ENCODE measurements at regions not wholly inside any gene's neighbourhood (a gene's known extent, or its start where the extent isn't known, plus 50 kb on each side); places are given as distances from the start of the nearest gene placed in this dataset.

DNA sequence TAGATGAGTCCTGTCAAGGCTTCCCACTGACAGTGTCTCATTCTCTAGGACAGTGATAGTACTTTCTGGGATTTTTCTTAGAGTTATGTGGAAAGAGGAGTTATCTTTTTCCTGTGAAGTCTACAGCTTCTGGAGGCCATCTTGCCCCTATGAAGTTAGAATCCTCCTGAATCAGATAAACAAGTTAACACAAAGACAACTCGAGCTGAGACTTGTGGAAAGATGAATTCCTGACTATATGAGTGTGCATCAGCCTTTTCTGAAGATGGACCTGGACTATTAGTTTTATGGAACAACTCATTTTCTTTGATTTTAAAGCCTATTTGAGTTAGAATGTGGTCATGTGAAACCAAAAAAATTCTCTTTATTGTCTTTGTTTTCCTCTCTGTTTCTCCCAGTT lies 290.9 kb downstream of the LRRIQ3 start:
- H3K4me1 ChIP-seq (ENCODE audit: control insufficient read depth, insufficient read depth, low read length), result no peaks in the 10 kb centered on the region

DNA sequence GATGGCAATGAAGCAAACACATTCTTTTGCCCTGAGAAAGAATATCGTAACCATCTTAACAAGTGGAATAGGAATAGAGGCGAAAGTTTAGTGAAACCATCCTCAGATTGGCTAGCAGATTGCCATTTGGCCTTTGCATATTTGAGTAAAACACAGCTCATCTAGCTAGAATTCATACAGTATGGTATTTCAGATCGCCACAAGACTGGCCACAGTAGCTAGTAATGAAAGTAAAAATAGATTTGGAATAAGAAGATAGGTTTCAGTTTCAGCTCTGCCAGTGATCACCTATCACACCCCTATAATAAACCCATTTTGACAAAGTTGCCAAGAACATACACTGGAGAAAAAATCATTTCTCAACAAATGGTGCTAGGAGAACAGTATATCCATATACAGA lies 294.9 kb downstream of the LRRIQ3 start:
- H3K4me2 ChIP-seq (ENCODE audit: low read length), result no peak overlapping the region
- no peak overlapping the region for H3K4me3 ChIP-seq (ENCODE audit: low read length)
- H3K27me3 ChIP-seq (ENCODE audit: control insufficient read depth, insufficient read depth, low read length), result no peaks in the 10 kb centered on the region
- H3K9me3 ChIP-seq (replicated peaks; ENCODE audit: low read length), result no peaks in the 10 kb centered on the region
- H3K9ac ChIP-seq (ENCODE audit: low read depth, low read length), result no peak overlapping the region
- H3K4me1 ChIP-seq (ENCODE audit: control insufficient read depth, insufficient read depth, low read length), result no peaks in the 10 kb centered on the region
- no peaks in the 10 kb centered on the region for H3K36me3 ChIP-seq (ENCODE audit: insufficient read depth, low read length)

More for the DNA sequence above, 290.9 kb downstream of the LRRIQ3 start:
- Histone ChIP-seq H3K9ac (ENCODE audit: low read depth, low read length) (no peak overlapping the region), H3K36me3 (ENCODE audit: insufficient read depth, low read length) (no peaks in the 10 kb centered on the region), H3K4me3 (ENCODE audit: low read length) (no peak overlapping the region), H3K27me3 (ENCODE audit: control insufficient read depth, insufficient read depth, low read length) (no peaks in the 10 kb centered on the region), H3K4me2 (ENCODE audit: low read length) (no peak overlapping the region), H3K9me3 (replicated peaks; ENCODE audit: low read length) (no peaks in the 10 kb centered on the region)

DNA sequence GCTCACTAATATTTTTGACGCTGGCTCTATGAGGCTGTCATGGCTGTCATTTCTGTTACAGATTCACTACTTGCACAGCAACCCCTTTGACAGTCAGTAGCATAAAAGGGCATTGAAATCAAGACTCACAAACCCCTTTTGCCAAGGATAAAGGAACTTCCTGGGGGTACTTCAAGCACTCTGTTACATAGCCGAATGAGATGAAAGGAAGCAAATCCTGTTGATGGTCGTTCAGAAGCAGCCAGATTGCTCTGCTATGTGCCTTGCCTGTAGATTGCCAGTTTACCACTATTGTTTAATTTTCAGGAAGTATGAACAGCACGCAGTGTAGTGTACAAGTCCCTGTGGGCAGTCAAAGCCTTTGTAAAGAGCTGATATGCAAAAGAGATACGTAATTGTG lies 296.2 kb downstream of the LRRIQ3 start:
- Histone ChIP-seq H3K27me3 (ENCODE audit: control insufficient read depth, insufficient read depth, low read length) (no peaks in the 10 kb centered on the region), H3K4me2 (ENCODE audit: low read length) (no peak overlapping the region), H3K4me1 (ENCODE audit: control insufficient read depth, insufficient read depth, low read length) (no peaks in the 10 kb centered on the region), H3K9ac (ENCODE audit: low read depth, low read length) (no peak overlapping the region), H3K9me3 (replicated peaks; ENCODE audit: low read length) (no peaks in the 10 kb centered on the region), H3K36me3 (ENCODE audit: insufficient read depth, low read length) (no peaks in the 10 kb centered on the region), H3K4me3 (ENCODE audit: low read length) (no peak overlapping the region)

DNA sequence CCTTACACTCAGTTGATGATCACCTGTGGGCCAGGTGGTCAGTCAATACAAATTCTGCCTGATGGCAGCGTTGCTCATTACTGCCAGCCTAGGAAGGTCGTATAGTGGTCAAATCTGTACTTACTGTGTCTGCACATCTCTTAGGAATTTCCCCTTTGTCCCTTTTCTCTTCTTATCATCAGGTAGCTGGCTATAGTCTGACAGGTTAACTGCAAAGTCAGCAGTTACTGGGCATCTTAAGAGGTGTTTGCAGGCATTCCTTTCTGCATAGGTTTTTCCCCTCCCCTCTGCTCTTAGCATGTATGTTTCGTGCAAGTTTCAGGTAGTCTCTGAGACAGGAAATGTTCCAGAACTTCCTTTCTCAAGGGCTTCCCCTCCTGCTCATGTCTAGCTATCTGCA lies 298.7 kb downstream of the LRRIQ3 start:
- Histone ChIP-seq H3K36me3 (ENCODE audit: insufficient read depth, low read length) (no peaks in the 10 kb centered on the region), H3K9ac (ENCODE audit: low read depth, low read length) (no peak overlapping the region), H3K9me3 (replicated peaks; ENCODE audit: low read length) (no peaks in the 10 kb centered on the region), H3K4me2 (ENCODE audit: low read length) (no peak overlapping the region), H3K4me1 (ENCODE audit: control insufficient read depth, insufficient read depth, low read length) (no peaks in the 10 kb centered on the region), H3K27me3 (ENCODE audit: control insufficient read depth, insufficient read depth, low read length) (no peaks in the 10 kb centered on the region), H3K4me3 (ENCODE audit: low read length) (no peak overlapping the region)

GRCh38 chr1:73898540-73898939 lies 299.4 kb downstream of the LRRIQ3 start:
- Histone ChIP-seq H3K36me3 (ENCODE audit: insufficient read depth, low read length) (no peaks in the 10 kb centered on the region), H3K4me1 (ENCODE audit: control insufficient read depth, insufficient read depth, low read length) (no peaks in the 10 kb centered on the region), H3K9me3 (replicated peaks; ENCODE audit: low read length) (no peaks in the 10 kb centered on the region), H3K27me3 (ENCODE audit: control insufficient read depth, insufficient read depth, low read length) (no peaks in the 10 kb centered on the region), H3K4me3 (ENCODE audit: low read length) (no peak overlapping the region), H3K4me2 (ENCODE audit: low read length) (no peak overlapping the region), H3K9ac (ENCODE audit: low read depth, low read length) (no peak overlapping the region)

GRCh38 chr1:73887412-73887811 lies 310.6 kb downstream of the LRRIQ3 start:
- Histone ChIP-seq H3K4me3 (ENCODE audit: low read length) (no peak overlapping the region), H3K27me3 (ENCODE audit: control insufficient read depth, insufficient read depth, low read length) (no peaks in the 10 kb centered on the region), H3K4me2 (ENCODE audit: low read length) (no peak overlapping the region), H3K4me1 (ENCODE audit: control insufficient read depth, insufficient read depth, low read length) (no peaks in the 10 kb centered on the region), H3K9ac (ENCODE audit: low read depth, low read length) (no peak overlapping the region), H3K36me3 (ENCODE audit: insufficient read depth, low read length) (no peaks in the 10 kb centered on the region), H3K9me3 (replicated peaks; ENCODE audit: low read length) (no peaks in the 10 kb centered on the region)

GRCh38 chr1:73886716-73887115 lies 311.3 kb downstream of the LRRIQ3 start:
- Histone ChIP-seq H3K9ac (ENCODE audit: low read depth, low read length) (no peak overlapping the region), H3K4me2 (ENCODE audit: low read length) (no peak overlapping the region)

GRCh38 chr1:73874806-73875205 lies 323.2 kb downstream of the LRRIQ3 start:
- no peaks in the 10 kb centered on the region for H3K4me1 ChIP-seq (ENCODE audit: control insufficient read depth, insufficient read depth, low read length)
- H3K4me2 ChIP-seq (ENCODE audit: low read length), result no peak overlapping the region
- H3K4me3 ChIP-seq (ENCODE audit: low read length), result no peak overlapping the region
- no peak overlapping the region for H3K9ac ChIP-seq (ENCODE audit: low read depth, low read length)
- H3K36me3 ChIP-seq (ENCODE audit: insufficient read depth, low read length), result no peaks in the 10 kb centered on the region
- H3K9me3 ChIP-seq (replicated peaks; ENCODE audit: low read length), result no peaks in the 10 kb centered on the region
- no peaks in the 10 kb centered on the region for H3K27me3 ChIP-seq (ENCODE audit: control insufficient read depth, insufficient read depth, low read length)

More at GRCh38 chr1:73886716-73887115, 311.3 kb downstream of the LRRIQ3 start:
- H3K4me1 ChIP-seq (ENCODE audit: control insufficient read depth, insufficient read depth, low read length), result no peaks in the 10 kb centered on the region
- no peak overlapping the region for H3K4me3 ChIP-seq (ENCODE audit: low read length)
- no peaks in the 10 kb centered on the region for H3K27me3 ChIP-seq (ENCODE audit: control insufficient read depth, insufficient read depth, low read length)
- H3K9me3 ChIP-seq (replicated peaks; ENCODE audit: low read length), result no peaks in the 10 kb centered on the region
- no peaks in the 10 kb centered on the region for H3K36me3 ChIP-seq (ENCODE audit: insufficient read depth, low read length)

- Histone ChIP-seq H3K4me2 (ENCODE audit: low read length) (no peak overlapping the region), H3K36me3 (ENCODE audit: insufficient read depth, low read length) (no peaks in the 10 kb centered on the region), H3K9me3 (replicated peaks; ENCODE audit: low read length) (no peaks in the 10 kb centered on the region), H3K4me3 (ENCODE audit: low read length) (no peak overlapping the region), H3K4me1 (ENCODE audit: control insufficient read depth, insufficient read depth, low read length) (no peaks in the 10 kb centered on the region), H3K27me3 (ENCODE audit: control insufficient read depth, insufficient read depth, low read length) (no peaks in the 10 kb centered on the region), H3K9ac (ENCODE audit: low read depth, low read length) (no peak overlapping the region)
Observed at GRCh38 chr1:73868810-73869336, 329.1 kb downstream of the LRRIQ3 start.

DNA sequence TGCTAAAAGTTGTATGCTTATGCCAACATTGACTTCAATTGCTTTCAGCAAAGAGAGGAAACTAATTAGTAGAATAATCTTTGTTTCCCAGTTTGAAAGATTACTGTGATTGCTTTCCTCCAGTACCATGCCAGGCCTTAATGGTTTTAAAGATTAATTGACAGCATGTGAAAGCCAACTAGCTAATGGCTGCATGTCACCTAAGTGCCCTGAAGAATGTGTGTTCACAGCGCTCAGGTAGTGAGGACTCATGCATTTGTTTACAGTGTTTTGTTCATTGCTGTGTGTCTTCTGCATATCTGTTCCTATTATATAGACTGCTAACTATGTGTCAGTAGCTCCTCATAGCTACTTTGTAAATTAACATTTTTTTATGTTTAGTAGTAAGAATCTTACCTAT lies 335.6 kb downstream of the LRRIQ3 start:
- H3K9me3 ChIP-seq (replicated peaks; ENCODE audit: low read length), result no peaks in the 10 kb centered on the region
- no peak overlapping the region for H3K4me3 ChIP-seq (ENCODE audit: low read length)
- H3K27me3 ChIP-seq (ENCODE audit: control insufficient read depth, insufficient read depth, low read length), result no peaks in the 10 kb centered on the region
- no peaks in the 10 kb centered on the region for H3K4me1 ChIP-seq (ENCODE audit: control insufficient read depth, insufficient read depth, low read length)
- H3K36me3 ChIP-seq (ENCODE audit: insufficient read depth, low read length), result no peaks in the 10 kb centered on the region
- no peak overlapping the region for H3K4me2 ChIP-seq (ENCODE audit: low read length)
- H3K9ac ChIP-seq (ENCODE audit: low read depth, low read length), result no peak overlapping the region

DNA sequence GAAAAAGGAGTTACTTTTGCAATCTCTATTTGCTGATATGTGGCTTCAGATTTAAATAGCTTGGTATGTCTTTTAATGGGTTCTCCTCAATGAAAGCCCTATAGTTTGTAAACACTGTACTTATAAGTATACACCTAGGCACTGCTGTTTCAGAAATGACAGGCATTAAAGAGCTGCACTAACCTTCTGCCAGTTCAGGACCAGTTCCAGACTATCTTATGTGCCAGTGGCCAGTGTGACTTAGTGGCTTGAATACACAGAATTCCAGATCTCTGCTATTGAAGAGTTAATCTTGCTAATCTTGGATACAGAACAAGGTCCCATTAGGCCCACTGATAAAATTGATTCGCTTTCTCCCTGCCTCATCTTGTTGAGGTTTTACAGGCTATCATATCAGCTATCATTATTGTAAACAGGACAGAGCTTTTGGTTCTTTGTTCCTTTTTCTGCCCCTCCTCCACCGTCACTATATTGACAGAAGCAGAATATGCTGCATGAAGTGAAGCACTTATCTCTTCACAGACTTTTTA lies 337.5 kb downstream of the LRRIQ3 start:
- Histone ChIP-seq H3K4me2 (ENCODE audit: low read length) (no peak overlapping the region), H3K4me3 (ENCODE audit: low read length) (no peak overlapping the region), H3K36me3 (ENCODE audit: insufficient read depth, low read length) (no peaks in the 10 kb centered on the region), H3K9me3 (replicated peaks; ENCODE audit: low read length) (no peaks in the 10 kb centered on the region), H3K27me3 (ENCODE audit: control insufficient read depth, insufficient read depth, low read length) (no peaks in the 10 kb centered on the region), H3K4me1 (ENCODE audit: control insufficient read depth, insufficient read depth, low read length) (no peaks in the 10 kb centered on the region), H3K9ac (ENCODE audit: low read depth, low read length) (no peak overlapping the region)

DNA sequence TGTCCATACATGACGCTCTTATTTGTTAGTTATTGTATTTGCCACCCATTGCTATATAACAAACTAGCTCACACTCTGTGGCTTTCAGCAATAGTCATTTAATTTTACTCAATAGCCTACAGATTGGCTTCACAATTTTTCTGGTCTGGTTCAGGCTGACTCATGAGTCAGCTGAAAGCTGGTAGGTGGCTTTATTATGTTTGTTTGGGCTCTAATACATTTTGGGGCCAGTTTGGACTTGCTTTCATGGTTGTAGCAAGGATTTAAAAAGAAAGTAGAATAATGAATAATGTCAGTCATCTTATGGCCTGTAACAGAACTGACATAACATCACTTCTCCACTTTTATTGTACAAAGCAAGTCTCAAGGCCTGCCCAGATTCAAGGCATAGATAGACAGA lies 338.7 kb downstream of the LRRIQ3 start:
- H3K4me3 ChIP-seq (ENCODE audit: low read length), result no peak overlapping the region
- no peaks in the 10 kb centered on the region for H3K27me3 ChIP-seq (ENCODE audit: control insufficient read depth, insufficient read depth, low read length)
- no peaks in the 10 kb centered on the region for H3K36me3 ChIP-seq (ENCODE audit: insufficient read depth, low read length)
- H3K4me1 ChIP-seq (ENCODE audit: control insufficient read depth, insufficient read depth, low read length), result no peaks in the 10 kb centered on the region
- no peak overlapping the region for H3K9ac ChIP-seq (ENCODE audit: low read depth, low read length)
- H3K9me3 ChIP-seq (replicated peaks; ENCODE audit: low read length), result no peaks in the 10 kb centered on the region
- no peak overlapping the region for H3K4me2 ChIP-seq (ENCODE audit: low read length)
